Suppressor macrophage treated with lipopolysaccharide for 4 hours (primary cell): ENCODE measurements at regions not wholly inside any gene's neighbourhood (a gene's known extent, or its start where the extent isn't known, plus 50 kb on each side); places are given as distances from the start of the nearest gene placed in this dataset.

Experiments used
- DNase-seq: peaks from one replicate; pipeline ENCODE4 v3.0.0-alpha.2; 2020

GRCh38 chr6:95071464-95071863, 505.9 kb upstream of the MANEA start:
- no peak for DNase-seq

DNA sequence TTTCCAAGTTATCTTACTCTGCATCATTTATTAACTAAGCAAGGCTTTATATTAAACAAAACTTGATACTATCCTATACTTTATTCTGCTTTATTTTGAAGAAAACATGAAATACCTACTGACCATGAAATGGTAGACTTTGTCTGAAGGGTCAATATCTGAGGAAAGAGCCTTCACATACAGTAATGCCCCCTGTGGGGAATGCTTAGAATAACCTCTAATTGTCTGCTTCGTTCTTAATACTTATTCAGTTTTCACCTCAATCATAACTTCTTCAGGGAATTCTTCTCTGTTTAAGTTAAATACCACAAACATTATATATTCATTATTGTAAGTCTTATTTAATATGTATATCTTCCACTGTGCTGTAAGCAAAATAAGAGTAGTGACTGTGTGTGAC, 498.9 kb upstream of the MANEA start:
- DNase-seq = no peak

GRCh38 chr6:95081231-95081630, 496.1 kb upstream of the MANEA start:
- DNase-seq = no peak

DNA sequence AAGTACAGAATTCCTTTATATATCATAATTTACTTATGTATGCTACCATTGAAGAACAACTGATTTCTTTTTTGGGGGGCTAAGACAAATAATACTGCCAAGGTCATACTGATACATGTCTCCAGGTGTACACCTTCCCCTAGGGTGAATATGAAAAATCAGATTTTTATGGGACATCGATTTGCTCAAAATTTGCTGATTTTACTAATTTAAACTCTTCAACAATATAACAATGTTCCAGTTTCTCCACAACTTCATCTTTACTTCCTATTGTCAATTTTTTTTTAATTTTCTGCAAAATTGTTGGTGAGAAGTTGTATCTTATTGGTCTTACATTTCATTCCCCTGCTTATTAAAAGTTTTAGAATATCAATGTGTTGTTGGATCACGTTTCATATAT, 495.4 kb upstream of the MANEA start:
- no peak for DNase-seq

GRCh38 chr6:95083506-95083905, 493.8 kb upstream of the MANEA start:
- no peak for DNase-seq

- DNase-seq = no peak
Observed at GRCh38 chr6:95084867-95085266, 492.5 kb upstream of the MANEA start.

DNA sequence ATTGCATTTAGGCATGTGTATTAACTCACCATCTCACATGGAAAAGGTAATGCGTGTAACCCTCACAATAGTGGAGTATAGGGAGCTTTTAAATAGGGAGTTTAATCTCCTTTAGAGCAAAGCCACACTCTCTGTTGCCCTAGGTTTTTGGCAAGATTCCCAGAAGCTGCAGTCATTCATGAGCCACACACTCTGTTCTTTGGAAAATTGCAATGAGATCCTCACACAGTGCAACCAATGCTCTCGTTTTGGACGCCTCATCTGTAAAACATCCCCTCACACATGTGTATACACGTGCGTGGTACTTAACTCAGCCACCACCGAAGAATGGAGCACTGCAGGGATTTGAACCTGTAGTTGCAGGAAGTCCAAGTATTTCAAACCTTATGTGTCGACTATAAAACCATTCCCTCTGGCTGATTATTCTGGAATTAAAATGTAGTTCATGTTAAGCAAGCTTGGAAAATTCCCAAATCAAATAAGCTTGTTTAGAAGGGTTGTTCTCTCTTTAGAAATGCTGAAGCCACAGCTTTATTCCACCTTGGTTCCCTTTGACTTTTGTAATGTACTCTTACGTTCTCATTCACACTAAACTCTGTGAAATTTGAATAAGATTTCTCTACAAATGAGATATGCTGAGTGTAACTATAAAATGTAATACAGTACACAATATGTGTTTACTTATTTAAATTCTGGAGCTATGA, 489.8 kb upstream of the MANEA start:
- DNase-seq = no peak

DNA sequence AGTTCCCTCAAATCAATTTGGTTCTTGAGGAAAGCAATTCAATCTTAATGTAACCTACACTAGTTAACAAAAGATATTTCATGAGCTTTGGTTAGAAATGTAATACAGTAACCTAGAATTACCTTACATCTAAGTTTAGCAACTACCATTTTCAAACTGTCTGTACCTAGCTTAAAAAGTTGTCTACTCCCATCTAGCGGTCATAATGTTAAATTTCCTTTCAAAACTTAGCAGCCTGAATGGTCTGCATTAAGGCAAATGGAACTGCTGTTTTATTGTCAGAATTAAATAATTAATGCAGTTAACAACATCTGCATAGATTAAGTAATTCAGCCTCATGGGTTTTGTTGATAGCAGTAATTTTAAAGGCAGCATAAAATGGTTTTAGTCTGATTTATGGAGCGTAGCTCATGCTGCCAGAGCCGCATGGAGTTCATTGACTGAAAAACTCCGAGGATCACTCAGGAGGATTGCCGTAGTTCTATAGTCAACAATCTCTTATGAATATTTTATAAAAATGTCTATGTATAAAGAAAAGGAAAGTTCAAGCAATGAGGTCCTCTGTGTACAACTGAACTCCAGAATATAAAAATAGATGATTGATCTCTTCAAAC, 485.4 kb upstream of the MANEA start:
- DNase-seq = peak; percentile 51

DNA sequence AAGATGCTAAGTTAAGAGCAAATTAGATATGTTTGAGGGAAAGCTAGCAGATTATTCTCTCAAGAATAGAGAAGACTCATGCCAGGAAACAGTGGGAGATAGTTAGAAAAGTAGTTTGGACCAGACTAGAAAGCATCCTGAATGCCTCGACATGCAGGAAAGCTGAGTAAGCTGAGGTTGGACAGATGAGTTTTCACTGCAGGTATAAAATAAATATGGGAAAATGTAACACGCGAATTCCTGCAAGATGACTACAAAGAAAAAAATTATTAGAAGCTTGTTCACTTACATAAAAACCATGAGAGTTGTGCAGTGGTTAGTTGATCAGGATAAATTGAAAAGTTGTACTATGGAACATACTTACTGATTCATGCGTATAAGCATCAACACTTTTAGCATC, 484.2 kb upstream of the MANEA start:
- DNase-seq = no peak

DNA sequence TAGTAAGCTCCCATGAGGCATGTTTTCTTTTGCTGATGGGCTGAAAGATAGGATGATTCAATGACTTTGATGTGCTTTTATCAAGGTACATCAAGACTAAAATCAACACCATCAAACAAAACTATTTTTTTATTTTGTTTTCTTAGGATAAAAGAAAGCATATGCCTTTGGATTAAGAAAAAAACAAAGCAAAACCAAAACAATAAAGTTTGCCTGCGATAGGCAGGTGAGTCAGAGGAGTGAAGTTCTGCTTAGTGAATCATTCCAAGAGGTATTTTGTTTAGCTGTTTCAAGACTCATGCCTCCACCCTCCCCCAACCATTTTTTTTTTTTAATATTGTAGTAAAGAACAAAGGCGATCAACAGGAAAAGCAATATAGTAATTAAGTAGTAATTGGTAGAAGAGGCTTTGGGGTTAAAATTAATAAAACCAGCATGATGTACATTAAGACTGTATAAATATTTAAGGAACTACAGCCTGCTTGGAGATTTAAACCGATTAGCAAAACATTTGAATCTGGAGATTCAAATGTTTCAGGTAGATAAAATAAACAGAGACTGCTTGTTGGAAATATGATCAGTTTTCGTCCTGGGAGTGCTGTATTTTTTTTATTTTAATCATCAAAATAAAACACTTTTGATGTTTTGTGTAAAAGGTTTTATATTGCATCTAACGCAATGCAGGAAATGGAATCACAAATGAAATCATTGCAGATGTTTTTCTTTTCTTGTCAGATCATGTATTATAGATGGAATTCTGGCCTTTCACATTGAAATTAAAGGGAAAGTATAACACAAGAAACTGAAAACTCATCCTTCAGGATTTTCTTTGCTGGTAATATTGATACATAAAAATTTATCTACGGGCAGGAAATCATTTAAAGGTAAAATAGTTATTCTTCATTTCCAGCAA, 482.3 kb upstream of the MANEA start:
- DNase-seq = no peak

- DNase-seq = no peak
Observed at GRCh38 chr6:95095855-95096254, 481.5 kb upstream of the MANEA start.

GRCh38 chr6:95099410-95099809, 477.9 kb upstream of the MANEA start:
- no peak for DNase-seq

GRCh38 chr6:95109212-95109611, 468.1 kb upstream of the MANEA start:
- no peak for DNase-seq

- DNase-seq = no peak
Observed at GRCh38 chr6:95110767-95111166, 466.6 kb upstream of the MANEA start.

DNA sequence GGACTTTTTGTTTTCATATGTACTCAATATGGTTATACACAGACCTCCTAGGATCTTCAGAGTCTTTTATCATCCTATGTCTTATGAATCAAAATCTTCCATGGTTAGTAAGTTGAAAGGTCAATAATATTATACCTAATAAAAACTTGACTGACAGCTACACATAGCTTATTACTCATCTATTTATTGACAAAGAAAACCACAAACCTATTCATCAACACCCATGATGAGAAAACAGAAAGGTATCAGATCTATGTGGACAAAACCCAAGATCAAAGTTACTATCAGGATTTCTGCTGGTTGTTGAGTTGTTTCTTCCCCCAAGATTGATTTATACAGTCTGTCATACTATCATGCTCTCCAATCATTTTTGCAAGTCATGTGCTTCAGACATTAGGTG, 460.1 kb upstream of the MANEA start:
- no peak for DNase-seq

GRCh38 chr6:95119927-95120326, 457.4 kb upstream of the MANEA start:
- DNase-seq = no peak

DNA sequence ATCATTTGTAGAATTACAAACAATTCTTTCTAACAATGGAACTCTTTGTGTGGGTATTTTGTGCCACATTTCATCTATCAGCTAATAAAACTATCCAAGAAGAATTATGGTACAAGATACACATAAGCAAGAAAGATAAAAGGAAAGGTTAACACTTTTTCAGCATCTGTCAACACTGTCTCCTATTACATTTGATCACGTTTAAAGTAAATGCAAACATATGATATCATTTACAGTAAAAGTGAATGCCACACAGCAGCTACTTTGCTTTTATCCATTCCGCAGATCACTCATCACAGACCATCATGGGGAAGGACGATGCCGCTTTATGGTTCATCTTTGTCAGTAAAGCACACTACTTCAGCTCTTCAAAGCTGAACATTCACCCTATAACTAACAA, 456.4 kb upstream of the MANEA start:
- no peak for DNase-seq

DNA sequence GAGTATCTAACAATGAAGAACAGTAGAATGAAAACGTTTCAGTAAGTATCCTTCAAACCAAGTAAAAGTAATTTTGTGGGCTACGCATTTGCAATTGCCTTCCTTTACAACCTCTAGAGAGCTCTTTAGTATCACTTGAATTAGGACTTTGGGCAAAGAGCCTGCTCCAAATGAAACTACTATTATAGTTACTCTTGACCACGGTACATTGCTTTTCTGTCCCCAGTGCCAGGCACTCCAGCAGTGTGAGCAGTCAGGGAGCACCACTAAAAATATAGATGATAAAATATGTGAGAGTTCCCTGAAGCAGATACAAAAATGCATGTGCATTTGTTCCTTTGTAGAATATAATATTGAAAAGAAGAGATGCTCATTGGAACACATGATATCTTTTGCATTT, 450.1 kb upstream of the MANEA start:
- DNase-seq = no peak

- no peak for DNase-seq
Observed at GRCh38 chr6:95128439-95128838, 448.9 kb upstream of the MANEA start.

GRCh38 chr6:95128947-95129346, 448.4 kb upstream of the MANEA start:
- DNase-seq = no peak

GRCh38 chr6:95133578-95133977, 443.8 kb upstream of the MANEA start:
- no peak for DNase-seq

GRCh38 chr6:95135182-95135581, 442.2 kb upstream of the MANEA start:
- DNase-seq = no peak

- DNase-seq = no peak
Observed at GRCh38 chr6:95142101-95142500, 435.2 kb upstream of the MANEA start.
